ENCODE measurements at regions not wholly inside any gene's neighbourhood (a gene's known extent, or its start where the extent isn't known, plus 50 kb on each side); places are given as distances from the start of the nearest gene placed in this dataset.

DNA sequence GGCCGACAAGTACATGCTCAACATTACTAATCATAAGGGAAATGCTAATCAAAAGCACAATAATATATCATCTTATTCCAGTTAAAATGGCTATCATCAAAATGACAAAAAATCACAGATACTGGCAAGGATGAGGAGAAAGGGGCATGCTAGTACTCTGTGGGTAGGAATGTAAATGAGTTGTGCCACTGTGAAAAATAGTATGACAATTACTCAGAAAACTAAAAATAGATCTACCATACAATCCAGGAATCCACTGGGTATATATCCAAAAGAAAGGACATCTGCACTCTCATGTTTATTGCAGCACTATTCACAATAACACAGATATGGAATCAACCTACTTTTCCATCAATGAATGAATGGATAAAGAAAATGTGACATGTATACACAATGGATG lies 1256.5 kb downstream of the SI start:
- TF ChIP-seq, protein P1, sequence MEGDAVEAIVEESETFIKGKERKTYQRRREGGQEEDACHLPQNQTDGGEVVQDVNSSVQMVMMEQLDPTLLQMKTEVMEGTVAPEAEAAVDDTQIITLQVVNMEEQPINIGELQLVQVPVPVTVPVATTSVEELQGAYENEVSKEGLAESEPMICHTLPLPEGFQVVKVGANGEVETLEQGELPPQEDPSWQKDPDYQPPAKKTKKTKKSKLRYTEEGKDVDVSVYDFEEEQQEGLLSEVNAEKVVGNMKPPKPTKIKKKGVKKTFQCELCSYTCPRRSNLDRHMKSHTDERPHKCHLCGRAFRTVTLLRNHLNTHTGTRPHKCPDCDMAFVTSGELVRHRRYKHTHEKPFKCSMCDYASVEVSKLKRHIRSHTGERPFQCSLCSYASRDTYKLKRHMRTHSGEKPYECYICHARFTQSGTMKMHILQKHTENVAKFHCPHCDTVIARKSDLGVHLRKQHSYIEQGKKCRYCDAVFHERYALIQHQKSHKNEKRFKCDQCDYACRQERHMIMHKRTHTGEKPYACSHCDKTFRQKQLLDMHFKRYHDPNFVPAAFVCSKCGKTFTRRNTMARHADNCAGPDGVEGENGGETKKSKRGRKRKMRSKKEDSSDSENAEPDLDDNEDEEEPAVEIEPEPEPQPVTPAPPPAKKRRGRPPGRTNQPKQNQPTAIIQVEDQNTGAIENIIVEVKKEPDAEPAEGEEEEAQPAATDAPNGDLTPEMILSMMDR (IDR thresholded peaks at IDR 0.05 in 4 of 5, conservative IDR thresholded peaks at IDR 0.05 in 1 of 5): no peak
- TF ChIP-seq POLR2A (IDR thresholded peaks at IDR 0.05): no peak

Data from gastrocnemius medialis (tissue), 4 donors.